GM12878 (cell line): ENCODE measurements at regions not wholly inside any gene's neighbourhood (a gene's known extent, or its start where the extent isn't known, plus 50 kb on each side); places are given as distances from the start of the nearest gene placed in this dataset.

Experiments used
- ATAC-seq: fragments of 200-7000 bp; cut with Tn5 transposase; 3 replicates; pipeline ENCODE4 v1.9.1; 2020; ENCODE audit warnings: mild to moderate bottlenecking, moderate library complexity
- BruUV-seq: library from RNA; stranded (reverse); fragments of 400-500 nt; replicated peaks from 2 replicates; lab custom pipeline; 2021; lab: Mats Ljungman, UMichigan
- CTCF ChIA-PET: fragments of 300-600 bp; sonication (Branson Sonifier 250); formaldehyde crosslinking; extraction: SDS; loops from one replicate; lab custom pipeline; 2021; ENCODE audit warnings: inconsistent platforms; lab: Yijun Ruan, JAX
- POLR2A ChIA-PET: fragments of 350-600 bp; formaldehyde crosslinking; extraction: SDS; loops from one replicate; lab custom pipeline; 2021; ENCODE audit warnings: inconsistent platforms; lab: Charles Lee
- RAD21 ChIA-PET: fragments of 300-600 bp; sonication (Branson Sonifier 250); formaldehyde crosslinking; loops from one replicate; lab custom pipeline; 2023; ENCODE audit warnings: antibody characterized with exemption; ENCODE audit not compliant: unreplicated experiment; lab: Charles Lee
- SMC1A ChIA-PET: fragments of 300-600 bp; sonication (Branson Sonifier 250); formaldehyde crosslinking; loops from one replicate; lab custom pipeline; 2023; ENCODE audit not compliant: unreplicated experiment, uncharacterized antibody; lab: Charles Lee
- DNase-seq: peaks from one replicate; pipeline ENCODE4 v3.0.0-alpha.2; 2011; ENCODE audit warnings: low read depth, low spot score
- FAIRE-seq: peaks from 3 replicates; lab custom pipeline; 2011; peaks lifted over from hg19 to GRCh38; lab: Jason Lieb, UNC
- H2AFZ ChIP-seq: 2 replicates; pipeline ENCODE4 v1.6.0; 2011; ENCODE audit warnings: low read depth, low read length, control low read depth; ENCODE audit not compliant: control insufficient read depth
- H3K27ac ChIP-seq: 2 replicates; pipeline ENCODE4 v1.5.1; 2011; ENCODE audit warnings: control low read depth; ENCODE audit not compliant: control insufficient read depth, insufficient read depth
- H3K27me3 ChIP-seq, 2 experiments: replicated peaks in 1 of 2; 2 replicates each; pipeline versions ENCODE4 v1.6.0 to v1.6.1; 2011; ENCODE audit warnings: low read length in 1 of 2; ENCODE audit not compliant: control insufficient read depth in 2 of 2, insufficient read depth in 2 of 2
- H3K36me3 ChIP-seq, 2 experiments: 2 replicates each; pipeline ENCODE4 v1.5.1; 2011; ENCODE audit warnings: low read length in 1 of 2; ENCODE audit not compliant: control insufficient read depth in 2 of 2, insufficient read depth in 2 of 2
- H3K4me1 ChIP-seq: 2 replicates; pipeline ENCODE4 v1.6.1; 2011; ENCODE audit warnings: mild to moderate bottlenecking, low read length, moderate library complexity, mixed read lengths; ENCODE audit not compliant: control insufficient read depth, insufficient read depth
- H3K4me2 ChIP-seq: 2 replicates; pipeline ENCODE4 v1.6.0; 2011; ENCODE audit warnings: control low read depth; ENCODE audit not compliant: control insufficient read depth, insufficient read depth
- H3K4me3 ChIP-seq: fragments of 200-600 bp; sonication (generic); 2 replicates; pipeline ENCODE4 v1.5.1; 2016
- H3K79me2 ChIP-seq: 2 replicates; pipeline ENCODE4 v1.6.0; 2011; ENCODE audit warnings: low read length; ENCODE audit not compliant: control insufficient read depth, insufficient read depth
- H3K9ac ChIP-seq: 2 replicates; pipeline ENCODE4 v1.8.0; 2011; ENCODE audit warnings: low read length, control low read depth, mixed read lengths; ENCODE audit not compliant: control insufficient read depth, insufficient read depth
- H3K9me3 ChIP-seq: replicated peaks from 3 replicates; pipeline ENCODE4 v1.5.1; 2011; ENCODE audit warnings: mild to moderate bottlenecking, low read length; ENCODE audit not compliant: control insufficient read depth, insufficient read depth
- H4K20me1 ChIP-seq: 2 replicates; pipeline ENCODE4 v1.6.0; 2011; ENCODE audit not compliant: control insufficient read depth, insufficient read depth
- ATF7 ChIP-seq: fragments of 450-650 bp; IDR thresholded peaks from 2 replicates; pipeline ENCODE4 v1.6.1; 2016; ENCODE audit warnings: low read depth, mild to moderate bottlenecking
- CREB1 ChIP-seq: IDR thresholded peaks from 2 replicates; pipeline ENCODE4 v1.6.1; 2012; ENCODE audit warnings: low read depth, mild to moderate bottlenecking, inconsistent platforms
- FOXM1 ChIP-seq: IDR thresholded peaks from 2 replicates; pipeline ENCODE4 v1.6.1; 2012; ENCODE audit warnings: low read depth, mild to moderate bottlenecking, inconsistent platforms, low read length, moderate library complexity
- IKZF1 ChIP-seq: fragments of 450-650 bp; conservative IDR thresholded peaks from 2 replicates; pipeline ENCODE4 v1.6.1; 2017; ENCODE audit warnings: antibody characterized with exemption, mild to moderate bottlenecking
- MXI1 ChIP-seq: fragments of 150-350 bp; IDR thresholded peaks from 2 replicates; pipeline ENCODE4 v1.6.1; 2011; ENCODE audit warnings: low read depth, mild to moderate bottlenecking, inconsistent platforms, low read length, improper control_type of control experiment
- NFYA ChIP-seq: IDR thresholded peaks from 2 replicates; pipeline ENCODE4 v1.6.1; 2011; ENCODE audit warnings: low read depth, mild to moderate bottlenecking, low read length, improper control_type of control experiment, borderline replicate concordance
- NFYB ChIP-seq: IDR thresholded peaks from 2 replicates; pipeline ENCODE4 v1.6.1; 2011; ENCODE audit warnings: low read depth, mild to moderate bottlenecking, low read length, improper control_type of control experiment, moderate library complexity; ENCODE audit not compliant: insufficient read depth
- NR2C2 ChIP-seq: IDR thresholded peaks from 2 replicates; pipeline ENCODE4 v1.6.1; 2011; ENCODE audit warnings: borderline replicate concordance, low read depth; ENCODE audit not compliant: control insufficient read depth, insufficient read length
- RB1 ChIP-seq: fragments of 450-650 bp; formaldehyde crosslinking; IDR thresholded peaks from 2 replicates; pipeline ENCODE4 v1.6.1; 2017; ENCODE audit warnings: mild to moderate bottlenecking, borderline replicate concordance
- SIX5 ChIP-seq: IDR thresholded peaks from 2 replicates; pipeline ENCODE4 v1.6.1; 2011; ENCODE audit warnings: mild to moderate bottlenecking, low read depth, low read length, moderate library complexity; ENCODE audit not compliant: severe bottlenecking
- TARDBP ChIP-seq: IDR thresholded peaks from 2 replicates; pipeline ENCODE4 v1.6.1; 2016; ENCODE audit warnings: borderline replicate concordance
- TCF12 ChIP-seq: IDR thresholded peaks from 2 replicates; pipeline ENCODE4 v1.6.1; 2011; ENCODE audit warnings: low read depth, mild to moderate bottlenecking, low read length
- WGBS: methylation state at CpG from one replicate; pipeline ENCODE4 v1.1.6; 2016; ENCODE audit warnings: low lambda C conversion rate; ENCODE audit not compliant: insufficient replicate concordance, insufficient coverage; ENCODE audit errors: missing lambda C conversion rate; 5-methylcytosine and 5-hydroxymethylcytosine counted together
- in situ Hi-C: fragments of 300-500 bp; cut with MboI; formaldehyde crosslinking; loops from 9 replicates; pipeline ENCODE4 v1.14.3; 2018; ENCODE audit warnings: mixed read lengths
- intact Hi-C: fragments of 100-400 bp; cut with micrococcal nuclease; formaldehyde crosslinking; loops from one replicate; pipeline ENCODE4 v1.14.2; 2022; ENCODE audit not compliant: unreplicated experiment
- TF ChIP-seq, protein P1 (sequence below): IDR thresholded peaks from 2 replicates; pipeline ENCODE4 v1.6.1; 2011; ENCODE audit warnings: mild to moderate bottlenecking, low read depth, low read length, moderate library complexity; ENCODE audit not compliant: insufficient replicate concordance
- TF ChIP-seq, protein P2 (sequence below): fragments of 150-350 bp; IDR thresholded peaks from 2 replicates; pipeline ENCODE4 v1.6.1; 2014; ENCODE audit warnings: mild to moderate bottlenecking, low read depth, low read length
- TF ChIP-seq, protein P3 (sequence below): fragments of 450-650 bp; formaldehyde crosslinking; IDR thresholded peaks from 2 replicates; pipeline ENCODE4 v1.5.0; 2022; ENCODE audit warnings: mild to moderate bottlenecking, missing genetic modification characterization
- TF ChIP-seq, protein P4 (sequence below): fragments of 450-650 bp; IDR thresholded peaks from 2 replicates; pipeline ENCODE4 v1.6.1; 2014; ENCODE audit warnings: mild to moderate bottlenecking

DNA sequence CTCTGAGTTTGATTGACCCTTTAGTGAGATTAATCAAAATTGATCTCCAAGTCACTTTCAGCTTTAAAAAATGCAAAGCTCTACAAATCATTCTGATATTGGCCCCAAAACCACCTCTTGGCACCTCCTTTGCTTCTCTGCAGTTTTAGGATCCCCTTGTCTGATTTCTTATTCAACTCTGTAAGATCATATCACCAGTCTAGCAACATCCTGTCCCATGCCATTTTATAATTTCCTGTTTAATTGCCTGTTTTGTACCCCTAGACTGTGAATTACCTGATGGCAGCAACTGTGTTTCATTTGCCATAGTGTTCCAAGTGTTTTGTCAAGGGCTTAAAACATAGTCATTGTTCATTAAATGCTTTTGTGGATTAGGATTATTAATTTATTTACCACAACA is 406.3 kb upstream of the TRIB2 start (continued):
- TF ChIP-seq, protein P1, sequence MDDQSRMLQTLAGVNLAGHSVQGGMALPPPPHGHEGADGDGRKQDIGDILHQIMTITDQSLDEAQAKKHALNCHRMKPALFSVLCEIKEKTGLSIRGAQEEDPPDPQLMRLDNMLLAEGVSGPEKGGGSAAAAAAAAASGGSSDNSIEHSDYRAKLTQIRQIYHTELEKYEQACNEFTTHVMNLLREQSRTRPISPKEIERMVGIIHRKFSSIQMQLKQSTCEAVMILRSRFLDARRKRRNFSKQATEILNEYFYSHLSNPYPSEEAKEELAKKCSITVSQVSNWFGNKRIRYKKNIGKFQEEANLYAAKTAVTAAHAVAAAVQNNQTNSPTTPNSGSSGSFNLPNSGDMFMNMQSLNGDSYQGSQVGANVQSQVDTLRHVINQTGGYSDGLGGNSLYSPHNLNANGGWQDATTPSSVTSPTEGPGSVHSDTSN = no peak
- TF ChIP-seq TCF12 (no peak), SIX5 (no peak), MXI1 (no peak), FOXM1 (no peak)
- TF ChIP-seq, all 136 proteins: peak for 0

DNA sequence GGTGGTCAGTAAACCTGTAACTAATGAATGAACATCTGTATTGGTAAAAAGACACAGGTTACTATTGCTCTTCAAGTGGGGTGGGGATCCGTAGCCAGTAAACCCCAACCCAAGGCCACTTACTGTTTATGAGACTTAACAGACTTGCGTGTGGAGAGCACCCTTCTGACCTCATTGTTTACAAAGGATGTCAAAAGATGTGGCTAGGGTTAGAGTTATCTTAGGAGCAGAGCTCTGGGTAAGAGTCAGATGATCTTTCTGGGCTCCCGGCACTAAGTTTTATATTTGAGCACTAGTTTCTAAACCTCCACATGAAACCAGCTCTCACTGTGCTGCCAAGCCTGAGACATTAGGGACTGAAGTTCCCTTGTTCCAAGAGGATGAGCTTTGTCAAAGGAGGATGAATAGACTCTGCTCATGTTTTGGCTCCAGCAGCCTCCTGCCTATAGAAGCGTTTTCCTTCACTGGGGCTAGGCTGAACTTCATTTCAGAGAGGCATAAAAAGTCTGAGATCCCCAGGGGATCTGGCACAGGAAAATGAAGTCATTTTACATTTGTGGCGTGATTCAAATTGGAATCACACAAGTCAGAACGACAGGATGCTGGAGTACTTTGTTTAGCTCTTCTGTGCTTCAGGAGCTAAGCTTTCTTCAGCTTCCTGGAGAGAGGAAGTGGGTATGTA is 403.1 kb upstream of the TRIB2 start:
- Histone ChIP-seq H3K4me3 (no peak overlapping the region), H3K4me2 (no peak overlapping the region), H3K27me3 (no peaks in the 10 kb centered on the region), H3K27ac (no peak overlapping the region), H3K36me3 (no peaks in the 10 kb centered on the region), H3K4me1 (no peaks in the 10 kb centered on the region), H3K9me3 (no peaks in the 10 kb centered on the region), H2AFZ (no peak overlapping the region), H3K9ac (no peak overlapping the region), H3K79me2 (no peaks in the 10 kb centered on the region), H4K20me1 (no peaks in the 10 kb centered on the region)
- no peak for ATAC-seq
- POLR2A ChIA-PET = interaction anchor here (0.7 kb wide), 1 partner anchor 392 kb away, joined by 3 read pairs; no protein-coding TSS in a partner anchor
- BruUV-seq = no TSS peak
- no peak for FAIRE-seq
- no peak for DNase-seq
- CTCF ChIA-PET = interaction anchor here (0.6 to 1.0 kb wide), 3 partner anchors 8 to 303 kb away, joined by 3 read pairs; no protein-coding TSS in a partner anchor
- in situ Hi-C loops (no loop called here), intact Hi-C loops (no loop called here)
- SMC1A ChIA-PET = interaction anchor here (0.7 to 2.3 kb wide), 2 partner anchors 9 to 11 kb away, joined by 5 to 9 read pairs; no protein-coding TSS in a partner anchor
- WGBS = 73% methylated on average over 6 of the region's 6 CpGs
- RAD21 ChIA-PET = no interaction called here
- TF ChIP-seq RB1 (no peak), NFYB (no peak), CREB1 (no peak), NR2C2 (no peak), IKZF1 (no peak), ATF7 (no peak), TARDBP (no peak), NFYA (no peak)
- TF ChIP-seq, protein P2, sequence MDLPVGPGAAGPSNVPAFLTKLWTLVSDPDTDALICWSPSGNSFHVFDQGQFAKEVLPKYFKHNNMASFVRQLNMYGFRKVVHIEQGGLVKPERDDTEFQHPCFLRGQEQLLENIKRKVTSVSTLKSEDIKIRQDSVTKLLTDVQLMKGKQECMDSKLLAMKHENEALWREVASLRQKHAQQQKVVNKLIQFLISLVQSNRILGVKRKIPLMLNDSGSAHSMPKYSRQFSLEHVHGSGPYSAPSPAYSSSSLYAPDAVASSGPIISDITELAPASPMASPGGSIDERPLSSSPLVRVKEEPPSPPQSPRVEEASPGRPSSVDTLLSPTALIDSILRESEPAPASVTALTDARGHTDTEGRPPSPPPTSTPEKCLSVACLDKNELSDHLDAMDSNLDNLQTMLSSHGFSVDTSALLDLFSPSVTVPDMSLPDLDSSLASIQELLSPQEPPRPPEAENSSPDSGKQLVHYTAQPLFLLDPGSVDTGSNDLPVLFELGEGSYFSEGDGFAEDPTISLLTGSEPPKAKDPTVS = no peak
- TF ChIP-seq, protein P3, sequence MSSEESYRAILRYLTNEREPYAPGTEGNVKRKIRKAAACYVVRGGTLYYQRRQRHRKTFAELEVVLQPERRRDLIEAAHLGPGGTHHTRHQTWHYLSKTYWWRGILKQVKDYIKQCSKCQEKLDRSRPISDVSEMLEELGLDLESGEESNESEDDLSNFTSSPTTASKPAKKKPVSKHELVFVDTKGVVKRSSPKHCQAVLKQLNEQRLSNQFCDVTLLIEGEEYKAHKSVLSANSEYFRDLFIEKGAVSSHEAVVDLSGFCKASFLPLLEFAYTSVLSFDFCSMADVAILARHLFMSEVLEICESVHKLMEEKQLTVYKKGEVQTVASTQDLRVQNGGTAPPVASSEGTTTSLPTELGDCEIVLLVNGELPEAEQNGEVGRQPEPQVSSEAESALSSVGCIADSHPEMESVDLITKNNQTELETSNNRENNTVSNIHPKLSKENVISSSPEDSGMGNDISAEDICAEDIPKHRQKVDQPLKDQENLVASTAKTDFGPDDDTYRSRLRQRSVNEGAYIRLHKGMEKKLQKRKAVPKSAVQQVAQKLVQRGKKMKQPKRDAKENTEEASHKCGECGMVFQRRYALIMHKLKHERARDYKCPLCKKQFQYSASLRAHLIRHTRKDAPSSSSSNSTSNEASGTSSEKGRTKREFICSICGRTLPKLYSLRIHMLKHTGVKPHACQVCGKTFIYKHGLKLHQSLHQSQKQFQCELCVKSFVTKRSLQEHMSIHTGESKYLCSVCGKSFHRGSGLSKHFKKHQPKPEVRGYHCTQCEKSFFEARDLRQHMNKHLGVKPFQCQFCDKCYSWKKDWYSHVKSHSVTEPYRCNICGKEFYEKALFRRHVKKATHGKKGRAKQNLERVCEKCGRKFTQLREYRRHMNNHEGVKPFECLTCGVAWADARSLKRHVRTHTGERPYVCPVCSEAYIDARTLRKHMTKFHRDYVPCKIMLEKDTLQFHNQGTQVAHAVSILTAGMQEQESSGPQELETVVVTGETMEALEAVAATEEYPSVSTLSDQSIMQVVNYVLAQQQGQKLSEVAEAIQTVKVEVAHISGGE (CRISPR knock-in tag) = no peak
- TF ChIP-seq, protein P4, sequence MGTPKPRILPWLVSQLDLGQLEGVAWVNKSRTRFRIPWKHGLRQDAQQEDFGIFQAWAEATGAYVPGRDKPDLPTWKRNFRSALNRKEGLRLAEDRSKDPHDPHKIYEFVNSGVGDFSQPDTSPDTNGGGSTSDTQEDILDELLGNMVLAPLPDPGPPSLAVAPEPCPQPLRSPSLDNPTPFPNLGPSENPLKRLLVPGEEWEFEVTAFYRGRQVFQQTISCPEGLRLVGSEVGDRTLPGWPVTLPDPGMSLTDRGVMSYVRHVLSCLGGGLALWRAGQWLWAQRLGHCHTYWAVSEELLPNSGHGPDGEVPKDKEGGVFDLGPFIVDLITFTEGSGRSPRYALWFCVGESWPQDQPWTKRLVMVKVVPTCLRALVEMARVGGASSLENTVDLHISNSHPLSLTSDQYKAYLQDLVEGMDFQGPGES = no peak
